Testis (tissue), 2 donors: ENCODE measurements at regions not wholly inside any gene's neighbourhood (a gene's known extent, or its start where the extent isn't known, plus 50 kb on each side); places are given as distances from the start of the nearest gene placed in this dataset.

ENCODE experiments used
- DNase-seq: peaks from one replicate; pipeline ENCODE4 v3.0.0-alpha.2; 2019
- H3K27ac ChIP-seq, 2 donors: fragments of 200-600 bp; sonication (generic); one replicate each; pipeline ENCODE4 v1.5.1; 2019
- H3K27me3 ChIP-seq: fragments of 200-600 bp; sonication (generic); one replicate; pipeline ENCODE4 v1.5.1; 2019
- H3K36me3 ChIP-seq: fragments of 200-600 bp; sonication (generic); one replicate; pipeline ENCODE4 v1.5.1; 2017; ENCODE audit warnings: low read depth; ENCODE audit errors: missing control alignments
- H3K4me1 ChIP-seq: fragments of 200-600 bp; sonication (generic); one replicate; pipeline ENCODE4 v1.5.1; 2019
- H3K4me3 ChIP-seq, 2 donors: fragments of 200-600 bp; sonication (generic); one replicate each; pipeline ENCODE4 v1.5.1; 2017 to 2019
- H3K9me3 ChIP-seq: fragments of 200-600 bp; sonication (generic); one replicate; pipeline ENCODE4 v1.5.1; 2017
- CTCF ChIP-seq, 3 experiments: fragments of 450-650 bp in 2 of 3; fragments of 200-600 bp in 1 of 3; sonication (generic) in 1 of 3; IDR thresholded peaks; one replicate each; pipeline ENCODE4 v1.5.1; 2016 to 2019; ENCODE audit warnings: antibody characterized with exemption in 3 of 3, mild to moderate bottlenecking in 2 of 3, moderate library complexity in 1 of 3
- POLR2A ChIP-seq: fragments of 450-650 bp; IDR thresholded peaks from one replicate; pipeline ENCODE4 v1.6.1; 2017; ENCODE audit warnings: antibody characterized with exemption, mild to moderate bottlenecking, moderate library complexity
- WGBS, 2 donors: methylation state at CpG; one replicate each; pipeline ENCODE4 v1.1.5; 2018; 5-methylcytosine and 5-hydroxymethylcytosine counted together
- intact Hi-C: fragments of 100-400 bp; cut with DNase I; formaldehyde crosslinking; loops from one replicate; pipeline ENCODE4 v1.15.1; 2023; ENCODE audit warnings: low total_unique reads

GRCh38 chr18:76570856-76571255 lies 75.8 kb upstream of the ZNF516 start:
- Histone ChIP-seq H3K36me3 (no peaks in the 10 kb centered on the region), H3K4me3 (no peak overlapping the region), H3K27ac (no peak overlapping the region), H3K9me3 (no peaks in the 10 kb centered on the region), H3K27me3 (no peaks in the 10 kb centered on the region), H3K4me1 (no peaks in the 10 kb centered on the region)
- no peak for TF ChIP-seq POLR2A
- no peak for TF ChIP-seq CTCF (IDR thresholded peaks at IDR 0.05)
- WGBS, 2 donors: 97 to 100% methylated on average over 3 of the region's 3 CpGs
- no peak for DNase-seq
- intact Hi-C loops: no loop called here

- TF ChIP-seq CTCF (IDR thresholded peaks at IDR 0.05): no peak
- no peak for TF ChIP-seq POLR2A
- intact Hi-C loops: no loop called here
- no peaks in the 10 kb centered on the region for H3K4me1 ChIP-seq
- DNase-seq: no peak
- H3K36me3 ChIP-seq: no peaks in the 10 kb centered on the region
- WGBS, 2 donors: 68 to 80% methylated on average over 14 to 15 of the region's 15 CpGs
- no peak overlapping the region for H3K27ac ChIP-seq
- no peak overlapping the region for H3K4me3 ChIP-seq
- no peaks in the 10 kb centered on the region for H3K9me3 ChIP-seq
- no peaks in the 10 kb centered on the region for H3K27me3 ChIP-seq
Measured at GRCh38 chr18:76569644-76570419, 74.8 kb upstream of the ZNF516 start.

GRCh38 chr18:76568731-76569130 lies 73.7 kb upstream of the ZNF516 start:
- DNase-seq: no peak
- Histone ChIP-seq H3K27ac (no peak overlapping the region), H3K4me3 (no peak overlapping the region), H3K36me3 (no peaks in the 10 kb centered on the region), H3K4me1 (no peaks in the 10 kb centered on the region), H3K9me3 (no peaks in the 10 kb centered on the region), H3K27me3 (no peaks in the 10 kb centered on the region)
- TF ChIP-seq CTCF (IDR thresholded peaks at IDR 0.05): no peak
- no peak for TF ChIP-seq POLR2A
- intact Hi-C loops: no loop called here
- WGBS, 2 donors: 89 to 90% methylated on average over 1 of the region's 1 CpG

- no peak overlapping the region for H3K4me3 ChIP-seq
- WGBS, 2 donors: 87 to 89% methylated on average over 2 to 13 of the region's 13 CpGs
- no peak overlapping the region for H3K27ac ChIP-seq
- H3K9me3 ChIP-seq: no peaks in the 10 kb centered on the region
- H3K4me1 ChIP-seq: no peaks in the 10 kb centered on the region
- no peak for TF ChIP-seq POLR2A
- no peak for TF ChIP-seq CTCF (IDR thresholded peaks at IDR 0.05)
- no peaks in the 10 kb centered on the region for H3K36me3 ChIP-seq
- no peaks in the 10 kb centered on the region for H3K27me3 ChIP-seq
- intact Hi-C loops: no loop called here
- no peak for DNase-seq
Measured at GRCh38 chr18:76567835-76568445, 72.9 kb upstream of the ZNF516 start.

GRCh38 chr18:76566987-76567386 lies 71.9 kb upstream of the ZNF516 start:
- intact Hi-C loops: no loop called here
- H3K27ac ChIP-seq: no peak overlapping the region

More at GRCh38 chr18:76566987-76567386, 71.9 kb upstream of the ZNF516 start:
- 85 to 88% methylated on average over 5 of the region's 5 CpGs for WGBS, 2 donors
- no peaks in the 10 kb centered on the region for H3K9me3 ChIP-seq
- TF ChIP-seq POLR2A (no peak), CTCF (IDR thresholded peaks at IDR 0.05) (no peak)
- H3K4me1 ChIP-seq: no peaks in the 10 kb centered on the region
- no peak overlapping the region for H3K4me3 ChIP-seq
- H3K27me3 ChIP-seq: no peaks in the 10 kb centered on the region
- H3K36me3 ChIP-seq: no peaks in the 10 kb centered on the region
- DNase-seq: no peak
